ENCODE measurements at regions not wholly inside any gene's neighbourhood (a gene's known extent, or its start where the extent isn't known, plus 50 kb on each side); places are given as distances from the start of the nearest gene placed in this dataset.
"Not testable (repeated sequence)": the region's sequence is repeated elsewhere in the genome, so short reads cannot be mapped to it uniquely, and the experiment has no call there.

GRCh38 chr3:125685741-125686140, 90.4 kb upstream of the OSBPL11 start:
- TF ChIP-seq CTCF (IDR thresholded peaks at IDR 0.05; ENCODE audit: low read length); EZH2 (optimal IDR thresholded peaks at IDR 0.05; ENCODE audit: low read depth, low read length); EZH2phosphoT487 (IDR thresholded peaks at IDR 0.05; ENCODE audit: low read length): not testable (repeated sequence)
